ENCODE measurements at regions not wholly inside any gene's neighbourhood (a gene's known extent, or its start where the extent isn't known, plus 50 kb on each side); places are given as distances from the start of the nearest gene placed in this dataset.

DNA sequence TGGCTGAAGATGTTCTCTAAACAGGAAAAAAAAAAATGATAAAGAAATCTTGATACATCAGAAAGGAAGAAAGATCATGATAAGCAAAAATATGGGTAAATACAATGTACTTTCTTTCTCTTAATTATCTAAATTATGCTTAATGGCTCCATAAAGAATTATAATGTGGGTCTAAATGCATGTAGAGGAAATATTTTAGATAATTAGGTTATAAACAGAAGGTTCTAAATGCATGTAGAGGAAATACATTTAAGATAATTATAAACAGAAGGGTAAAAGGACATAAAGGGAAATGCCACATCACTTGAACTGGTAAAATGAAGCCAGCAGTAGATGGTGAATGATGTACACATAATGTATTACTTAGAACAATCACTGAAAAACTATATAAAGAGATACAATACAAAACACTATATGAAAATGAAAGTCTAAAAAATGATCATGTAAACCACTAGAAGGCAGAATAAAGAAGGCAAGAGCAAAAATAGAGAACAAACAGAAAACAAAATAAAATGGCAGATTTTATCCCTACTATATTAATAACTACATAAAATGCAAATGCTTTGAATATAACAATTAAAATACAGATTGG is 308.4 kb upstream of the CDH2 start:
- H3K4me3 ChIP-seq: no peak overlapping the region
- H3K27ac ChIP-seq: peak overlapping the region in 1 of 12 donors; percentile 34
- intact Hi-C loops (cut with DNase I): no loop called here
- H3K9me3 ChIP-seq: peaks cover 0 to 5% (median 0%) of the 10 kb centered on the region in 12 donors
- no peak for ATAC-seq
- no peaks in the 10 kb centered on the region for H3K27me3 ChIP-seq
- DNase-seq: no peak
- H3K4me1 ChIP-seq: no peaks in the 10 kb centered on the region
- TF ChIP-seq, protein P1, sequence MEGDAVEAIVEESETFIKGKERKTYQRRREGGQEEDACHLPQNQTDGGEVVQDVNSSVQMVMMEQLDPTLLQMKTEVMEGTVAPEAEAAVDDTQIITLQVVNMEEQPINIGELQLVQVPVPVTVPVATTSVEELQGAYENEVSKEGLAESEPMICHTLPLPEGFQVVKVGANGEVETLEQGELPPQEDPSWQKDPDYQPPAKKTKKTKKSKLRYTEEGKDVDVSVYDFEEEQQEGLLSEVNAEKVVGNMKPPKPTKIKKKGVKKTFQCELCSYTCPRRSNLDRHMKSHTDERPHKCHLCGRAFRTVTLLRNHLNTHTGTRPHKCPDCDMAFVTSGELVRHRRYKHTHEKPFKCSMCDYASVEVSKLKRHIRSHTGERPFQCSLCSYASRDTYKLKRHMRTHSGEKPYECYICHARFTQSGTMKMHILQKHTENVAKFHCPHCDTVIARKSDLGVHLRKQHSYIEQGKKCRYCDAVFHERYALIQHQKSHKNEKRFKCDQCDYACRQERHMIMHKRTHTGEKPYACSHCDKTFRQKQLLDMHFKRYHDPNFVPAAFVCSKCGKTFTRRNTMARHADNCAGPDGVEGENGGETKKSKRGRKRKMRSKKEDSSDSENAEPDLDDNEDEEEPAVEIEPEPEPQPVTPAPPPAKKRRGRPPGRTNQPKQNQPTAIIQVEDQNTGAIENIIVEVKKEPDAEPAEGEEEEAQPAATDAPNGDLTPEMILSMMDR (IDR thresholded peaks at IDR 0.05): no peak
- no peak for TF ChIP-seq POLR2A (IDR thresholded peaks at IDR 0.05)
- no peaks in the 10 kb centered on the region for H3K36me3 ChIP-seq

DNA sequence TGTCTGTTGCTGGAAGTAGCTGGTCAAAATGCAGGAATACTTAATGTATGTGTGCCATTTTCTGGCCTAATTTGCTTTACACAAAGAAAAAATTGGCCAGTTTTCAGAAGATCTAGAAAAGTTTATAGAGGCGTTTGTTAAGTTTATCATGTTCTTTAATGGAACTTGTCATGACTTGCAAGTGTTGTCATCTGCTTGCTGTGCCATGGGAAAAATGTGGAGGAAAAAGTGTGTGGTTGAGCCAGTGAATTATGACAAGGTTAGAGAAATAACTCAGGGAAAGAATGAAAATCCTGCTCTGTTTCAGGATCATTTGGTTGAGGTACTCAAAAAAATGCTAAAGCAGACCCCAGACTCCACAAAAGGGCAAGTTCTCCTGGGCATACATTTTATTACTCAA is 301.6 kb upstream of the CDH2 start:
- ATAC-seq: no peak
- peaks cover 0 to 10% (median 0%) of the 10 kb centered on the region in 12 donors for H3K9me3 ChIP-seq
- WGBS, 4 donors: 36 to 53% (median 48%) methylated on average over 1 of the region's 1 CpG
- TF ChIP-seq, protein P1 (IDR thresholded peaks at IDR 0.05): no peak
- TF ChIP-seq POLR2A (IDR thresholded peaks at IDR 0.05): no peak
- H3K27me3 ChIP-seq: no peaks in the 10 kb centered on the region
- H3K4me1 ChIP-seq: no peaks in the 10 kb centered on the region
- H3K36me3 ChIP-seq: no peaks in the 10 kb centered on the region
- no peak overlapping the region for H3K27ac ChIP-seq
- intact Hi-C loops (cut with DNase I): loop anchor here in 1 of 10 donors (10.0 kb wide), 1 partner anchor 56 kb away; no protein-coding TSS in a partner anchor
- H3K4me3 ChIP-seq: no peak overlapping the region
- DNase-seq: no peak

DNA sequence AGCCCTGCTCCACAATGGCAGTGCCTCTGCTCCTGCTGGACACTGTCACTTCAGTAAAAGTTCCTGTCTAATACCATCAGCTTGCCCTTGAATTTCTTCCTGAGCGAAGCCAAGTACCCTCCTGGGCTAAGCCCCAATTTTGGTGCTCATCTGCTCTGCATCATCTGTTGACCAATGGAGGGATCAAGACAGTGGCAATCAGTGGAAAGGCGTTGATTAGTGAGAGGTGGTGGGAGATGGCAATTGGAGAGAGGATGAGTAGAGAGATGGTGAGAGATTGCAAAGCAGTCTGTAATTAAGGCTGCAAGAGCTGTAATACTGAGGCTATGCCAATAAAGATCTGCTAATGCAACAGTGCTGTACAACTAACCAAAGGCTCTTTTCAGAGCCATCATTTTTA is 299.4 kb upstream of the CDH2 start:
- no peak for TF ChIP-seq POLR2A (IDR thresholded peaks at IDR 0.05)
- TF ChIP-seq, protein P1 (IDR thresholded peaks at IDR 0.05): no peak
- WGBS, 4 donors: 77 to 95% (median 88%) methylated on average over 2 of the region's 2 CpGs
- H3K9me3 ChIP-seq: peaks cover 0 to 10% (median 0%) of the 10 kb centered on the region in 12 donors
- no peaks in the 10 kb centered on the region for H3K36me3 ChIP-seq
- DNase-seq (no peak), ATAC-seq (no peak)
- no peaks in the 10 kb centered on the region for H3K4me1 ChIP-seq
- no peak overlapping the region for H3K4me3 ChIP-seq
- no peaks in the 10 kb centered on the region for H3K27me3 ChIP-seq
- intact Hi-C loops (cut with DNase I): loop anchor here in 1 of 10 donors (10.0 kb wide), 1 partner anchor 58 kb away; no protein-coding TSS in a partner anchor
- no peak overlapping the region for H3K27ac ChIP-seq

DNA sequence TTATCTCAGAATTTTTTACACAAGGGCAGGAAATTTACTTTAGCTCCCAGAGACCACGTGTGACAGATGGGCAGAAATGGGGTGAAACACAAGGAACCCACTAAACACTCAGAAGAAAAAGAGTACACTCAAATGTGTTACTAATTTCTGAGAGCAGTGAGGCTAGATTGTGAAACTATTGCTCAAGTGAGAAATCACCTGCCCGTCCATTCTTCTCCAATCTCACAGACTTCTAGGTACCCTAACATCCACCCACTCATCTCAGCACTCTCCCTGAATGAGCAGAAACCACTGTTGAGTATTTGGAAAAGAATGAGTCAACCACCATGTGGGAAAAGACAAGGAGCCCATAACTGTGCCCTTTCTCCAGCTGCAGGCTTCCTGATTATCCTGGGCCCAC is 293.0 kb upstream of the CDH2 start:
- Histone ChIP-seq H3K9me3 (peaks cover 0 to 19% (median 2%) of the 10 kb centered on the region in 12 donors), H3K4me1 (peaks cover 0 to 7% (median 0%) of the 10 kb centered on the region in 12 donors), H3K36me3 (no peaks in the 10 kb centered on the region), H3K27me3 (no peaks in the 10 kb centered on the region), H3K4me3 (no peak overlapping the region), H3K27ac (no peak overlapping the region)
- ATAC-seq (no peak), DNase-seq (no peak)
- 54 to 73% (median 73%) methylated on average over 2 of the region's 2 CpGs for WGBS, 4 donors
- TF ChIP-seq, protein P1 (IDR thresholded peaks at IDR 0.05): no peak
- TF ChIP-seq POLR2A (IDR thresholded peaks at IDR 0.05): no peak
- intact Hi-C loops (cut with DNase I): loop anchor here in 2 of 10 donors (10.0 kb wide), 2 partner anchors 55 to 65 kb away; no protein-coding TSS in a partner anchor

Data from heart left ventricle (tissue), 16 donors.